ENCODE measurements at regions not wholly inside any gene's neighbourhood (a gene's known extent, or its start where the extent isn't known, plus 50 kb on each side); places are given as distances from the start of the nearest gene placed in this dataset.
A peak's percentile ranks its signal among the peaks of the same experiment; 100 is the strongest.
"Not testable (repeated sequence)": the region's sequence is repeated elsewhere in the genome, so short reads cannot be mapped to it uniquely, and the experiment has no call there.

DNA sequence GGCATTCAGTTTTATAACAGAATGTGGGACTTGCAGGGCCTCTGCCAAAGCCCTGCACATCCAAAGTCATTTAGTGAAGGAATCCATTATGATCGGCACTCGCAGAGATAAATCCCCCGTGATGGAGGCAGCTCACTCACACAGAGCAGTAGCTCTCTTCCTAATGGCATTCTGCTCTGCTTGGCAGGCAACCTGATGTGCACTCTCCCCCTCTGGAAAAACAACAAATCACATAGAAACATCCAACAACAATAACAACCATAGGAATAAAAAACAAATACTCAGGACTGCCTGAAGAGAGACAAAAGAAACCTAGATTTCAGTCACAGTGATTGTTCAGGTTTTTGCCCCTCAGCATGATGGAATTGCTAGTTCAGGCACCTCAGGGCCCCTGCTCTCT lies 59.7 kb downstream of the NAA11 start:
- no peak for DNase-seq

DNA sequence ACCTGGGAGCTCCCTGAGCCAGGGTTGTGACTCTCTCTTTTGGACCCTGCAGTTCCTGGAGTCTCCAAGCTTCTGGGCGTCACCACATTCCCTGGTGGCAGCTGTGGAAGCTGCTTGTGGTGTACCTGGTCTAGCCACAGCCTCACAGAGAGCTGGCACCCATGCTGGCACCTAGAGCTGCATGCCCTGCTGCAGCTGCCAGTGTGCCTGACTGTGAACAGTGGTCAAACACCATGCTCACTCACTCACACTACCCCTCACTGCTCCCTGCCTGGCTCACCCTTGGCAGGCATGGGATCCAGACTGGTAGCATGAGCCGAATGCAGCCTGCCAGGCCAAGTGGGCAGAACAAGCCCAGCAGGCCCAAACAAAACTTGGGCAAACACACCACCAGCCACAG lies 66.6 kb downstream of the NAA11 start:
- DNase-seq: no peak

DNA sequence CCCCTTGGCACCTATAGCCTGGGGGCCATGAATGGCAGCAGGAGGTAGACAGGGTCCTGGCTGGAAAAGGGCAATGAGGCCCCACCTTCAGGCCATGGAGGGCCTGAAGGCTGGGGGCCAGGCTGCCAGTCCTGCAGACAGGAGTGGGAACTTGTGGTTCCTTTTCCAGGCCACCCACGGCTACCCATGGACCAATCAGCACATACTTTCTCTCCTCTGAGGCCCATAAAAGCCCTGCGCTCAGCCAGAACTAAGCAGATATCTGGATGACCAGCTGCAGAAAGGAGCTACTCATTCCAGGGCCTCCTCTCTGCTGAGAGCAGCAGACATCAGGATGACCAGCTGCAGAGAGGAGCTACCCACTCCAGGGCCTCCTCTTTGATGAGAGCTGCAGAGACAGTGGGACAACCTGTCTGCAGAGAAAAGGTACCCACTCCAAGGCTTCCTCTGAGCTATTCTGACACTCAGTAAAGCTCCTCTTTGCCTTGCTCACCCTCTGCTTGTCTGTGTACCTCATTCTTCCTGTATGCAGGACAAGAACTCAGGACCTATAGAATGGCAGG lies 67.2 kb downstream of the NAA11 start:
- no peak for DNase-seq

DNA sequence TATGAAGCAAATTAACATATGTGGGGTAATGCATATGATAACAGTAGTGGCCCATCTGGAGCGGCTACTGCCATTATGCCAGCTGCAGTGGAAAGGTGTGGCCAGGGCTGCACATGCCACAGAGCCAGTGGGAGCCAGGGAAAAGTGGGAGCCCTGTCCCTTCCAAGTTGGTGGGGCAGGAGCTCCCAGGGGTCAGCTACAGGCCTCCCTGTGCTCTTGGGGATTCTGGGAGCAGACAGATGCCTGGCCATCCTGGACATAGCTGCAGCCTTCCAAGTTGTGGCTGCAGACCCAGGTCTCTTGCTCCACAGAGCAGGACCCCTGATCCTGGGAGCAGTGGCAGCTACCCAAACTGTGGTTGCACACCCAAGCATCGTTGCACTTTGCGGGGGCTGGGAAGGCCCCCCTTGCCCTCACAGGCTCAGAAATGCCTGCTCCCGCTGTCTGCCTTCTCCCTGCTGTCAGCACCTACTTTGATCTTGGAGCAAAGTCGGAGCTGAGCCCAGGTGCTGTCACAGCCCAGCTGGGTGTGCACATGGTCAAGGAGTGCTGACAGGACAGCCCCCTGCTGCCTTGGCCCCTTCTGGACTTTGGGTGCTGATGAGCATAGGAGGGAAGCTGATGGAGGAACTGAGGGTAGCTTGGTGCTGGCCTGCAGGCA lies 67.8 kb downstream of the NAA11 start:
- DNase-seq: no peak

DNA sequence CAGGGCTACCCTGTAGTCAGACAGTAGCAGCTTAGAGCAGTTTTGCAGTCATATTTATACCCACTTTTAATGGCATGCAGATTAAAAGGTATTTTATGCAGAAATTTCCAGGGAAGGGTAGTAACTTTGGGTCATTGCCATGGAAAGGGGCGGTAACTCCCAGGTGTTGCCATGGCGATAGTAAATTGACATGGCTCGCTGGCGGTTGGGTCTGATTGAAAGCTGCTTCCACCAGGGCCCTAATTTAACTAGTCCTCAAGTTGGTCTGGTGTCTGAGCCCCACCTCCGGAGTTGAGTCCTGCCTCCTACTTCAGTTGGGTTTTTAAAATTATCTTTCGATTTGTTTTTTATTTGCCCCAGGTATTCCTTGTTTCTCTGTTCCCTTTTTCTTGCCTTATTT lies 70.1 kb downstream of the NAA11 start:
- no peak for DNase-seq

DNA sequence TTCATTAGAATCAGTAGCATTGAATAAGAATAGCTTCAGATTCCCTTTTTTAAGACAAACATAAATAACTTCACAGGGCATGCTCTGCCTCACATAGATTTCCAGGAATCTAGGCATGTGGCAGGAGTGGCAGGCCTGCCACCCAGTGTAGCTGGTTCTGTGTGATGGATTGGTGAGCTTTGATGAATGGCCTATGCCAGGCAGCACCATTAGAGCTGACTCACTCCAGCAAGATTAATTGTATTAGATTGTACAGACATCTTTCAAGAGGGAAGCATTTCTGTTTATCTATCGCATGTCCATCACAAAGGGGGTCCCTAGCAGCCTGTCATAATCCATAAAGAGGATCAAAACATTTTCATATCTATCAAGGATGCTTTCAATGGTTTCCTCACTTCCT lies 71.9 kb downstream of the NAA11 start:
- no peak for DNase-seq

DNA sequence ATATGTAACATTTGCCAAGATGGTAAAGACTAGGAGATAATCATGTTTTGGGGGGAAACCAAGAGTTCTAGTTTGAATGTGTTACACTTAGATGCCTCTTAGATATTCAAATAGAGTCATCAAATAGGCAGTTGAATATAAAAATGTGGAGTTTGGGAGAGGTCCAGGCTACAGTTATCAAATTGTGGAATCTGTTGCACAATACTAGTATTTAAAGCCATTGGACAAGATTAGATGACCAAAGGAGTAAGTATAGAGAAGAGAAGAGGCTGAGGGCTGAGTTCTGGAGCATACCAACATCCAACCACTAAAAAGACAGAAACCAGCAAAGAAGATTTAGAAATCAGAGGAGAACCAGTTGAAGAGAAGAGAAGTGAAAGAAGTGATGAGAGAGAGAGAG lies 72.7 kb downstream of the NAA11 start:
- DNase-seq: no peak

DNA sequence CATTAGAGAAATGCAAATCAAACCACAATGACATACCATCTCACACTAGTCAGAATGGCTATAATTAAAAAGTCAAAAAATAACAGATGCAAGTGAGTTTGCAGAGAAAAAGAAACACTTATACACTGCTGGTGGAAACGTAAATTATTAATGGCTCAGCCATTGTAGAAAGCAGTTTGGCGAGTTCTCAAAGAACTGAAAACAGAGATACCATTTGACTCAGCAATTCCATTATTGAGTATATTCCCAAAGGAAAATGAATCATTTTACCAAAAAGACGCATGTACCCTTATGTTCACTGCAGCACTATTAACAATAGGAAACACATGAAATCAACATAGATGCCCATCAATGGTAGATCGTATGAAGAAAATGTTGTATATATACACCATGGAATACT lies 75.0 kb downstream of the NAA11 start:
- DNase-seq: no peak

DNA sequence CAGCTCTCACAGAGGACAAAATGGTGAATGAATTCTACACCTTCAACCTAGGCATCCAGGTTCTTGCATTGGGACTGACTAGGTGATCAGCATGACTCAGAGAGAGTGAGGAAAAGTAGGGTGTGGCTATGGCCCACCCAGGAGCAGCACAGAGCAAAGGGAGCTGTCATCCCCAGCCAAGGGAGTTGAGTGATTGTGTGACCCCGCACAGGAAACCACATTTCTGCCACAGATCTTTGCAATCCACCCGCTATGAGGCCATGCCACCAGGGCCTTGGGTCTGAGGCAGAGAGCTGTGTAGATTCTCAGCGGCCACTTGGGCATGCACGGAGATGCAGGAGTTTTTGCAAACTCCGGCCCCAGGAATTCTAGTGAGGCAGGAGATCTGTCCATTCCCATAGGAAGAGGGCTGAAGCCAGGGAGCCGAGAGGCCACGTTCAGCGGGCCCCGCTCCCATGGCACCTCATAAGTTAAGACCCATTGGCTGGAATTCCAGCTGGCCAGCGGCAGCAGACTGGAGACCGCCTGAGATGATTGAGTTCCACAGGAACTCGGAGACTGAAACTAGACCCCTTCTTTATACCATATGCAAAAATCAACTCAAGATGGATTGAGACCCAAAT lies 75.9 kb downstream of the NAA11 start:
- DNase-seq: no peak

DNA sequence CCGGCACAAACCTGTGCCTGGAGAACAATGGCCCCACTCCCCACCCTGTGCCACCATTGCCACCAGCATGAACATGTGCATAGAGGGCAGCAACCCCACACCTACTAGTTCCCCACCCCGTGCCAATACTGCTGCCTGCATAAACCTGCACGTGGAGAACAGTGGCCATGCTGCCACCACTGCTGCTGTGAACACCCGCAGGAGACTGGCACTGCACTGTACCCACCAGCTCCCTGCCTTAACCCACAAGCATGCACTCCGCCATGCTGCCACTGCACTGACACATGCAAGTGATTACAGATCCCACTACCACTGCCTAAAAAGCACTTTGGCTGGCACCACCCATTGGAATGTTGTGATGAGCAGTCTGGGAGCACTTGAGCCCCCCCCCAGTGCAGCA lies 77.3 kb downstream of the NAA11 start:
- DNase-seq: no peak

DNA sequence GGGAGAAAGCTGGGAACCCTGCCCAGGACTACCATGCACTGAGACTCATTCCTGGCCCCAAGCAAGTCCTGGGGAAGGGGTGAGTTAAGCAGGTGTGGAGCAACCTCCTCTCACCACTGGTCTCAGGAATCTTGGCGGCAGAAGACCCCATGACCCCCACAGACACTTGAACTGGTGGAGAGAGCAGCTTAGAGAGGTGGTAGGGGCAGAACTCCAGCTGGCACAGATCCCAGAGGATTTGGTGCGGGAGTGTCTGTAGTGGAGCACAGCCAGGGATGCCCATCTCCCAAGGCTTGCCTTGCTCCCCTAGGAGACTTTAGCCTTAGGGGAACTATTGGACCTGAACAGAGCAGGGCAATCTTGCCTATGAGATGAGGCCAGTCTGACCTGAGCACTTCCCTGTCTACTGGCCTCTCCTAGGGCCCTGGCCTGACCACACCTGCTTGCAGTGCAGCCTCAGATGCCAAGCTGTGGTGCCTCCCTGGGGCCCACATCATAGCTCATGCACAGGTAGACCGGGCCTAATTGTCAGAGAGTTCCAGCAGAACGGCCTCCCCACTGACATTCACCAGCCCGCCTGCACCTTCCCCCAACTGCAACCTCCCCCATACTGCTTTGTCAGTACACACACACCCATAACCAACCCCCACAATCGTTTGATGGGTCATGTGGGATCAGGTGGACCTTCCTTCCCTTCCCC lies 78.0 kb downstream of the NAA11 start:
- DNase-seq: no peak

DNA sequence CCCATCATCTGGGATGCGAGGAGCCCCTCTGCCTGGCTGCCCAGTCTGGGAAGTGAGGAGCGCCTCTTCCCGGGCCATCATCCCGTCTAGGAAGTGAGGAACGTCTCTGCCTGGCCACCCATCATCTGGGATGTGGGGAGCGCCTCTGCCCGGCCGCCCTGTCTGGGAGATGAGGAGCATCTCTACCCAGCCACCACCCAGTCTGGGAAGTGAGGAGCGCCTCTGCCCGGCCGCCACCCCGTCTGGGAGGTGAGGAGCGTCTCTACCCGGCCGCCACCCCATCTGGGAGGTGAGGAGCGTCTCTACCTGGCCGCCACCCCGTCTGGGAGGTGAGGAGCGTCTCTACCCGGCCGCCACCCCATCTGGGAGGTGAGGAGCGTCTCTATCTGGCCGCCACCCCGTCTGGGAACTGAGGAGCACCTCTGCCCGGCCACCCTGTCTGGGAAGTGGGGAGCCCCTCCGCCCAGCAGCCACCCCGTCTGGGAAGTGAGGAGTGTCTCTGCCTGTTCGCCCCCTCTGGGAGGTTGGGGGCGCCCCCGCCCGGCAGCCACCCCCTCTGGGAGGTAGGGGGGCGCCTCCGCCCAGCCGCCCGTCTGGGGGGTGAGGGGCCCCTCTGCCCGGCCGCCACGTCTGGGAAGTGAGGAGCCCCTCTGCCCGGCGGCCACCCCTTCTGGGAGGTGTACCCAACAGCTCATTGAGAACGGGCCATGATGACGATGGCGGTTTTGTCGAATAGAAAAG lies 80.5 kb downstream of the NAA11 start:
- not testable (repeated sequence) for DNase-seq

DNA sequence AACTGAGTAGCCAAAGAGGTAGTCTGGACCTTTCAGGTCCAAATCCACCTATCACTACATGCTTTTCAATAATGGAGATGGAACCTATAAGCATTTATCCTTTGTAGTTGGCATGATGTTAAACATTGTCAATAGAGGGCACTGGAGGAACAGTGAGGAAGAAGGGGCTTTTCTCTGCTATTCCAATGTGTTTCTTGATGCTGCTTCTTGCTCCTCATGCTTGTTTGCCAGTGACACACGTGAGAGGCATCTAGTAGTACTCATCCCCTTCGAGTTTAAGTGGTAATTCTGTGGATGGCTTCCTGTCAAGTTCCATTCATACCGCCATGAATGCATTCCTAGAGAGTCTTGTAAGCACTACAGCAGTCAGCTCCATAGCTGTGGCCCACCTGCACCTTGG lies 84.0 kb downstream of the NAA11 start:
- DNase-seq: peak in 1 of 2 experiments; percentile 29

DNA sequence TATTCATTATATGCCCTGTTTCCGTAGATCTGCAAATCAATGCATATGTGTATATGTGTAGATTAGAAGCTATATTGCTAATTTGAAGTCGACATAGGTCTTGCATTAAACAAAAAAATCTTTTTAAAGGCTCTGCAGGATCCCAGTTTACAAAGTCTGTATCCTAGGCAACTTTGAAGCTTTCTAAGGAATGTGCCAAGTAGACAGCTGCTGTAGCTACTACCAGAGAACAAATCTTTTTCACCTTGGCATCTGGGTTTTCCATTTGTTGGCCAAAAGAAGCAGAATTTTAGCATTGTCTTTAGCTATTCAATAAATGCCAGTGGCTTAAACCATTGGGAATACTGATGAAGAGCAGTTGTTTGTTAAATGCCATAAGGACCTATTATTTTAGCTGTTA lies 88.0 kb downstream of the NAA11 start:
- DNase-seq: no peak

DNA sequence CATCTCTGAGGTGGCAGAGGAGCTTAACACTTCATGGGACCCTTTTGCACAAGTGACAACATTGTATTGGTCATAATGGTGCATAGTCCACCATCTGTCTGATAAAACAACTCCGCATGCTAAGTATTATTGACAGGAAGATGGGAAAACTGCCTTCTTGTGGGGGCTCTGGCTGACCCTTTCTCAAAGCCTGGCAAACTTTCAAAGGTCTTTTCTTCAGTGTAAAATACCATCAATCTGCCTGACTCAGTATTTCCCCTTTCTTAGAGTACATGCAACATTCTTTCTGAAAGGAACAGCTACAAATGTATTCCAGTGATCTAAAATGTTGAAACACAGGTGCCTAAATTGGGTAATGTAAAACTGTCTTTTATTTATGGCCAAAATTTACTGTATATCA lies 89.1 kb downstream of the NAA11 start:
- no peak for DNase-seq

DNA sequence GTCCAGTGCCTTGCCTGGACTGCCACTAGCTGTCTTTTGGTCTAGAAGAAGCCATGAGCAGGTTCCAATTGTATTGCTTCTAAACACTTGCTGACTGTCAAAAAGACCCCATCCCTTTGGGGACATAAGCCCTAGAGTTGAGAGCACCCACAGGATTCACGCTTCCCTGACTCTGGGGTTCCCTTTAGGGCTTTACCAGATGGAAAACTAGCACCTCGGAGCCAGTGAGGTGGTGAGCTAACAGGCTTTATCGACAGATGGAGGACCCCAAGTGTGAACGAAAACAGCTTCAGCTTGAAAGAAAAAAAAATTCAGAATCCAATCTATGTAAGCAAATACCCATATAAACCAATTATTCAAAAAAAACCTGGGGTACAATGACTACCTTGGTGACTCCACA lies 90.8 kb downstream of the NAA11 start:
- no peak for DNase-seq

DNA sequence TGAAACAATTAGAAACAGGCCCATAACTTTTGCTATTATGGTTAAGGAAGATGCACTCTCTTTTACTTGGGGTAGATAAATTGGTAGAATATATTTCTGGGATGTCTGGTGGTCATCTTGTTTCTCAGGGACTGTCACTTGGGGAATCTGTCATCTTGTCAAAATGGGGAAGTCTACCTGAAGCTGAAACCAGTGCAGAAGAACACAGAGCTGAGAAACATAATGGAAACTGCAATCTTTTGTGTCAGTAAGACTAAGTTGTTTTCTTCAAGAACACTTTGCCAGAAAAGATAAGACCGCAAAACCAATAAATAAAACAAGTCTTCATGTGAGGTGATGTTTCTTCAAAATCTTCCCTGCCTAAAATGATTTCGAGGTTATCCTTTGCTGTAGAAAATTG lies 92.0 kb downstream of the NAA11 start:
- DNase-seq: no peak

DNA sequence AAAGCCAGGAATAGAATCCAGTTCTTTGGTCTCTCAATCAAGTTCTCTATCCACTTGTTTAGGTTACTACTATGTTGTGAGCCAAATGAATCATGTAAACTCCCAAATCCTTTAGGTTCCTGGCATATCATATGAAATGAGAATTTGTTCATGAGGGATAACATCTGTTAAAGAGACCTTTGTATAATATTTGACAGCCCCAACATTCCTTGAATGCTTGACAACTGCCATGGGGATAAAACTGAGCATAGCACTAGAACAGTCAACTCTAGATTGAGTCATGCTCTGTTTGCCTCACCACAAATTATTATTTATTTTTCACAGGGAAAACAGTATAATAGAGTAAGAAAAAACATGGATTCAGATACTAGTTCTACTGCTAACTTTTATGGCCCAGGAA lies 93.3 kb downstream of the NAA11 start:
- DNase-seq: no peak

DNA sequence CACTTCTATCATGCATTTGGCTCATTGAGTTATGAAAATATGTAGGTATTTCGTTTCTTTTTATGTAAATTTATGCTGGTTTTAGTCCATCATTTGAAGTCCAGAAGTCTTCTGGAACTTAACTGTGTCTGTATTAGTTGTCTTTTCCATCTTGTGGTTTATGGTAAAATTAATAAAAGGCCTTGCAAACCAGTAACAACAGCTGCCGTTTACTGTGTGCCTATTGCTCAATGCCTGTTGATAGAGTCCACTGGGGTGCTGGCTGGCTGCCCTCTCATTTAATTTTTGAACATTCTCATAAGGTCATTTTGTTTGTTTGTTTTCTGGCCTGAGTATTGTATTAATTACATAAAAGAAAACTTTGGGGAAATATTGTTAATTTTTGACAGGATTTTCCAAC lies 98.0 kb downstream of the NAA11 start:
- no peak for DNase-seq

DNA sequence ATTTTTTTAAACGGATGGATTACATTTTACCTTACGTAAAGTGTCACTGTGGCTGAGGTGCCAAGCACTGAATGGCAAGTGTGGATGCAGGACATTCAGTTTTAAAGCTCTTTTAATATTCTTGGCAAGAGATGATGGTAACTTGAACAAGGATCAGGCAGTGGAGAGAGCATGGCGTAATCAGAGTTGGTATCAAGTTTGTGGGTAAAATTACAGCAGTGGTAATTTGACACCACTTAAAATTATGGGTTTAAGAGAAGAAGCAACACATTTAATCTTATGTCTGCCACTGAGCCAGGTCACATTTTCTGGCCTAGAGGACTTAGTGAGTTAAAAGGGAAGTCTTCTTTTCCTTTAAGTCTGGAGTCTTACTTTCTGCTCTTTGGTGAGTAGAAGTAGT lies 100.5 kb downstream of the NAA11 start:
- DNase-seq: no peak

DNA sequence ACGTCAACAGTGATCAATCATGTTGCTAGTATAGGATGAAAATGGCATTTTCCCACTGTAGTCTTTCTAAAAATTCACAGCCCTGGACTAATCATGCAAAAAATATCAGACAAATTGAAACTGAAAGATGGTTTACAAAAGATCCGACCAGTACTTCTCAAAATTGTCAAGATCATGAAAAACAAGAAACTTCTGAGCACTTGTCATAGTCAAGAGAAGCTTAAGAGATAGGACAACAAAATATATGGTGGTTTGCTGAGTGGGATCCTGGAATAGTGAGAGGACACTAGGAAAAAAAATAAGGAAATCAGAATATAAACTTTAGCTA lies 101.1 kb downstream of the NAA11 start:
- DNase-seq: no peak

DNA sequence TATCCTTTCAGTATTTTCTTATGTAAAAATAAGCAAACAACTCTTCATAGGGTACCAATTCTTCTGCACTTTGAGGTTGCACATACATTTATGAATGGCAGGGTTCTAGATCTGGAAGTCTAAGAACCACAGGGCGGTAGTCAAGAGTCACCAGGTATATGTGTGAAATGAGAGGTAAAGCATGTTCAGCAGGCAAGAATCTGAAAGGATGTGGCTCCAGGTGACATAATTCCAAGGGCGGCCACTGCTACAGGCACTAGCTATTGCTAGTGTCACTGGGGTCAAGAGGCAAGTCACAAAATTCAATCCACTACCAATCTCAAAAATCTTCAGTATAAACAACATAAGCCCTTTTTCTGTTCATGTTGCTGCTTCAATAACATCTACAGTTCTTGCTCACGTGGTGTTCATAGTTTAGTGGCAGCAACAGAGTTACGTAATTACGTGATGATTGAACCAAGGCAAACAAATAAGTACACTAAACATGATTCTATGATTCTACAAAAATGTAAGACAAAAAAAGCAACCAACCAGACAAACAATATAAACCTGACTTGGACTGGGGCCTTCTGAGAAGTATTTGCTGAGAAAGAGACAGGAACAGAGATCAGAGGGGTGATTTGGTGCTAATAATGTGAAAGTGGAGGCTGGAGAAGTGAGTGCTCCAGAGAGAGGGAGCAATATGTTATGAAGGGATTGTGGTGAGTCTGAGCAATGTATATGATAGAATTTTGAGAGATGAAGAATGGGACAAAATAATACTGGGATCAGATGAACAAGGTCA lies 101.7 kb downstream of the NAA11 start:
- no peak for DNase-seq

DNA sequence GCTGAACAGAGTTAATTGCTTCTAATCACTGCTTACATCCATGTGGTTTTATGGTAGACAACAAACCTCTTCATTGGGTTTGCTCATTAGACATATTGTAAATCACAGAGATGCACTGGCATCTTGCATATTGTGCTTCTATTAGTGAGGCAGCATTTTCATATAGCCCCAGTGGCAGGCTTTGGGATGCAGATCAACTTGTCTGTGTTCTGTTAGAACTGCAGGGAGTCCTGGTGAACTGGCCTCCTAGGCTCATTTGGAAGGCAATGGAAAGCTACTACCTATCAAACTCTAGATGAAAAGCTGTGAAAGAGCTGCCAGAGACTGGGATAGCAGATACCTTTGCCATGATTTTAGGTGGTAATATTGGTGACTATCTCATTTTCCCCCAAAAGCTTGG lies 108.8 kb downstream of the NAA11 start:
- DNase-seq: no peak

All from NCI-H526 (cell line).